Retina (tissue), 1 donor: ENCODE measurements at regions not wholly inside any gene's neighbourhood (a gene's known extent, or its start where the extent isn't known, plus 50 kb on each side); places are given as distances from the start of the nearest gene placed in this dataset.
"Not testable (repeated sequence)": the region's sequence is repeated elsewhere in the genome, so short reads cannot be mapped to it uniquely, and the experiment has no call there.

Experiments used
- DNase-seq: peaks from one replicate; pipeline ENCODE4 v3.0.0-alpha.2; 2016

DNA sequence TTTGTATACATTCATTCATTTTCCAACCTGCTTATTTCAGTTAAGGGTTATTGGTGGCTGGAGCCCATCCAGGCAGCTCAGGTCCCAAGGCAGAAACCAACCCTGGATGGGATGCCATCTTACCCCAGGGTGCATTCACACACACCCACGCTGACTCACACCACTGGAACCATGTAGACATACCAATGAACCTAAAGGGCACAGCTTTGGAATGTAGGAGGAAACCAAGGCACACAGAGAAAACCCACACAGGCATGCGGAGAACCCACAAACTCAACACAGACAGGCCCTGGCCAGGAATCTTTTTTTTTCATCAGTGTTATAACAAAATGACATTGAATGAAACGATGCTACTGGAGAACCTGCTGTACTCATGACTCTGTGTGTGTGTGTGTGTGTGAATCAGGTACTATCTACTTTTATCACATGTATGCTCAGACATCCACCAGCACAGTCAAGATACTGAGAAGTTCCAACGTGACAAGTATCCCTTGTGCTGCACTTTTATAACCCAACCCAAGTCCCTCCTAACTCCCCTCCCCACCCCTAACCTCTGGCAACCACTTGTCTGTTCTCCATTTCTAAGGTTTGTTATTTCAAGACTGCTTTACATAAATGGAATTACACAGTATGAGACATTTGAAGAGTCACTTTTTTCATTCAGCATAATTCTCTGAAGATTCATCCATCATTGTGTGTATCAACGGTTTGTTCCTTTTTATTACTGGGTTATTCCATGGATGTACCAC is 286.8 kb upstream of the PLD5 start:
- DNase-seq: no peak

DNA sequence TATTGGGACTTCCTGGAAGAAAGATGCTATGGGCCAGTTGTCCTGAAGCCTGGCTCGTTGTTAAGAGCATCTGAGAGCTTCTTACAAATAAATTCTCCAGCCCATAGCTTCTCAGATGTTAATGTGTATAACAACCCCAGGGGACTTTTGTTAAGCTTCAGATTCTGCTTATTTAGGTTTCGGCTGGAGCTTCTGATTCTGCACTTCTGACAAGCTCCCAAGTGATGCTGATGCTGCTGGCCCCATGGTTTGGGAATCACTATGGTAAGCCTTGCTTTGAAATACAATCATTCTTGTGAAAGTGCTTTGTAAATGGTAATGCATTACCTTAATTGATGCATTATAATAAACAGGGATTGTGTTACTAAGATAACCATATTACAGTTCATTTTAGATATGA is 281.8 kb upstream of the PLD5 start:
- DNase-seq: no peak

DNA sequence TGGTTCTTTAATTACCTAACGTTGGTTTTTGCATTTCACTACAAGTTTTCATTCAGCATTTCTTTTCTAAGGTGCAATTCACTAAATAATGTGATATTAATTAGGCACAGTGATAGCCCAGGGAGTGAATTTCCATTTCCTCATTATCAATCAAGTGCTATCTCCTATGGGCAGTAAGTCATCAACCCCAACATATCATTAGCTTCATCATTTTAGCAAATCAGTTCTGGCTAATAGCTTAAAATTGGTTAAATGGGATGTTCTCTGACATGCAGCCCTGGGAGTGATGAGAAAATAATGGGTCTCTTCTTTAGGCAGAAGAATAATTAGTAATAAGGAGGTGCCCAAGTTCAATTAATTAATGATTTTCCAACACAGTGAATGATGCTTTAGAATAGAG is 280.9 kb upstream of the PLD5 start:
- DNase-seq: not testable (repeated sequence)

DNA sequence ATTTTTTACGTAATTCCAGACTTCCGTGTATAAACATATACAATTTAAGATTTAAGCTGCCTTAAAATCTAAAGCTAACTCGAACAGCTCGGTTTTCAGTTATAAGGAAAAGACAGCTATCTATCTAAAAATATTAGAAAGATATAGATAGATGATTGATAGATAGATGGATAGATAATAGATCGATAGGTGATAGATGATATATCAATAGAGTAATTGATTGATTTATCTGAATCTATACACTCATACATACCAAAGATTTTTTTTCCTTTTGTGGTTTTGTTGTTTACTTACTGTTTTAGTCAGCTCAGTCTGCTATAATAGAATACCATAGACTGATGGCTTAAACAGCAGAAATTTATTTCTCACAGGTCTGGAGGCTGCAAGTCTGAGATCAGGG is 278.5 kb upstream of the PLD5 start:
- no peak for DNase-seq

DNA sequence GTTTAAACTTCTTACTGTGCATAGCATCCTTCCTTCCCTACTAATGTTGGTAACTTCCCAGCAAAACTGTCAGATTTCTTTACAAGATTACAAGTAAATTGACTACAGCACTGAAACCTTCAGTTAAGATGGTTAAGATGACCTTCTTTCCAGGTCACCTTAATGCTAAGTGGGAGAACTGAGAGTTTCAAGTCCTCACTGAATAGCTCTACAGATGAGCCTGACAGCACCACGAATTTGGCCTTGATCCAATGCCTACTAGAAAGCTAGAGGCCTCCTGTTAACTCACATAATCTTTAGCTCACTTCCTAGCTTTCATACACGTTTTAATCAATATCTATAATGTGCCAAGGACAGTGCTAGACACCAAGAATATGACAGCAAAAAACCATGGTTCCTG is 276.0 kb upstream of the PLD5 start:
- DNase-seq: no peak

DNA sequence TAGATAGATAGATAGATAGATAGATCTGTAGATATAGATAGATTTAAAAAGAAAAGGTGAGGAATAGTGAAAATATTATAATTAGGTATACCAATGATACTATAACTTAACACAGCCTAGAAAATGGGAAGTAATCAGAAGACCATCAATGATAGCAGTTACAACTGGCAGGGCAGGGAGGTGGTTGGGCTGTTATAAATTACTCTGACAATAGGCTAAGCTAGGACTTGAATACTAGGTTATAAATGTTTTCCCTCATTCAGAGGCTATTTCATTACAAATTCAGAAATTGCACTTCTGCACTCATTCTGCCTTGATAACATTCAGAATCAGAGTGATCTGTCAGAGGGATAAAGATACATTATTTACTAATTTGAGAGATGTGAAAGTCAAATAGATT is 273.4 kb upstream of the PLD5 start:
- no peak for DNase-seq

DNA sequence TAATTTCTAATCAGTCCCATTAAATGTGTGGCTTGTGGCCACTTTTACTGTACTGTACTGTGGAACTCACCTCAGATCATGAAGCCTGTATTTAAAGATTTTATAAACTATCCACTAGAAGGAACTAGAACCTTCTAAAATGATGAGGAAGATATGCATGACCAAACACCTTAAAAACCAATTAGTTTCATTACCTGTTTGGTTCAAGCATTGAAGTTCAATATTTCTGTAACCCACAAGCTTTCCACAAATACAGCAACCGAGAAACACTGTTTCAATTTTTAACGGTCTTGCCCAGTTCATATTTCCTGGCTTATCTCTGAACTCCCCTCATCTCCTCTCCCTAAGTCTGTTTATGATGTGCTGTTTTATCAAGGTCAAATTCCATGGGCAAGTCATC is 264.3 kb upstream of the PLD5 start:
- no peak for DNase-seq

DNA sequence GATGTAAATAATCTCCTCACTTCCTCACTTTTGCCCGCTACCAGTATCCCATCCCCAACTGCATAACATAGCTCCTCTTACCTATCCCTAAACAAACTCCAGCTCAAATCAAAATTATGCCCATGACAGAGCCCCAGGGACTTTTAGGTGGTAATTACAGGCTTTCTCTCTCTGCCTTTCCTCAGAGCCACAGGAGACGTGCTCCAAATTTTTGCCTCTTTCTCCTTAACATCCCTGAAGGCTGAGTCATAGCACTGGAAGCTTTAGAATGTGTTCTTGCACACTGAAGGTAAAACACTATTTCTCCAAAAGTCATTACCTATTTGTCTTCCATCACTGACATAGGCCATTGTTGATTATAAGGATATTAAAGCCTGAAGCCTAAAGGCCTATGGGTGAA is 263.5 kb upstream of the PLD5 start:
- no peak for DNase-seq

DNA sequence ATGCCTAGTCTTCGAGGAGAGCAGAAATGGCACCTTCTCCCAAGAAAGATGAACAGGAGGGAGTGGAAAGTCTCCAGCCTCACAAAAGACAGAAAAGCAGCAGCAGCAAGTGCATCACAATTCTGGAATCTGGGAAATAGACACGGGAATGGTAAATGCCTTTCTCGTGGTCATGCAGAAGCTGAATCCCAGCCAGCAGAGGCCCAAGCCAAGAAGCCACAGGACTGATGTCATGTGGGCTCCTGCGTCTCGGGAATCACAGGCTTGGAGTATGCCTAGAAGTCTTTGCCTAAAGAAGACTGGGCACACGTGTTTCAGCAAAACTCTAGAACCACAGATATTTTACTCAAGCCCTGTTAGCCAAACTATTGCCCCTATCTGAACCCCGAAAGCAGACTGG is 260.3 kb upstream of the PLD5 start:
- no peak for DNase-seq

DNA sequence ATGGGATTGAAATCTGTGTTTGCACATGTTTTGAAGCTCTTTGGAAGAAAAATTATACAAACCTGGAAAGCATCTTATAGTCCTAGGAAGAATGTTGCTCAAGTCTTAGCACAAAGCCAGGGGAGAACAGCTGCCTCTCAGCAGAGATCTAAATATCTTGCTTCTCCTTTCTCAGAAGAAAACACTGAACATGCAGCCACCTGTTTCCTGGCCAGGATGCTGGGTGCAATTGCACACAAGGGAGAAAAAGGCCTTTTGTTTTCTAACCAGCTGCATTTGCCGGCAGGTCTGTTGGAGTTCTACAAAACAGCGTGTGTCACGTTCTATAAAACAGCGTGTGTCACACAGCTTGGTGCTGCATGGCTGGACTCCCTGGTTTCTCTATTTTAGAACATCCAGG is 259.6 kb upstream of the PLD5 start:
- no peak for DNase-seq

DNA sequence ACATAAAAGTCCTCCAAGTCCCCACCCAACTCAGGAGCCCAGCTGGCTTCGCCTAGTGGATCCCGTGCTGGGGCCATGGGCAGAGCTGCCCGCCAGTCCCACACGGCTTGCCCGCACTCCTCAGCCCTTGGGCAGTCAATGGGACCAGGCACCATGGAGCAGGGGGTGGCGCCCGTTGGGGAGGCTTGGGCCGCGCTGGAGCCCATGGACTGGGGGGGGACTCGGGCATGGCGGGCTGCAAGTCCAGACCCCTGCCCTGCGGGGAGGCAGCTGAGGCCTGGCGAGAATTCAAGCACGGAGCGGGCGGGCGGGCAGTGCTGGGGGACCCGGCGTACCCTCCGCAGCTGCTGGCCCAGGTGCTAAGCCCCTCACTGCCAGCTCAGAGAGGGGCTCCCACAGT is 249.8 kb upstream of the PLD5 start:
- DNase-seq: no peak

DNA sequence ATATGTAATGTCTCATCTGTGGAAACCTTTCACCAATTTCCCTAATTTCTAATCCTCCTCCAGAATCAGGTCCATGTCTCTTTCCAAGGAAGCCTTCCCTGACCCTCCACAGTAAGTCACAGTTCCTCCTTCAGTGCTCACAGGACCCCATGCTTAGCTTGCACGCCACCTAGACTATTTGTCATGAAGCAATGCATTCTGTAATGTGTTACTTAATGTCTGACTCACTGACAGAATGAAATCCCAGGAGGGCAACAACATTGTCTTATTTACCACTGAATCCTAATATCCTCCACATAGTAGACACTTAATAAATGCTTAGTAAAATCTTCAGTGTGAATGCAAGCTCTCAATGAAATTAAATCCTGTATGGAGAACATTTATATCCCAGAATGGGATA is 245.9 kb upstream of the PLD5 start:
- no peak for DNase-seq

DNA sequence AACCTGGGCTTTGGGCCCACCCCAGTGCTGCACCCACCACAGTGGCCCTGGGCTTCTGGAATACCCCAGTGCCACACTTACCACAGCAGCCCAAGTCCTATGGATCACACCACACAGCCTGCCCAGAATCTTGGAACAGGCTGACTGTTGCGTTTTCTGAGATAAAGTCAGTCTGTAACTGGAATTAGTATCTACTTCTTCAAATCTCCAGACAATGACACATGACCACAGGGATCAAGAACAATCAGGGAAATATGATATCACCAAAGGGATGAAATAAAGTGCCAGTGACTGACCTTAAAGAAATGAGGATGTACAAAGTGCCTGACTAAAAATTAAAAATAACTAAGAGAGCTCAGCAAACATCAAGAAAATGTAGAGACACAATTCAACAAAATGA is 239.7 kb upstream of the PLD5 start:
- no peak for DNase-seq

DNA sequence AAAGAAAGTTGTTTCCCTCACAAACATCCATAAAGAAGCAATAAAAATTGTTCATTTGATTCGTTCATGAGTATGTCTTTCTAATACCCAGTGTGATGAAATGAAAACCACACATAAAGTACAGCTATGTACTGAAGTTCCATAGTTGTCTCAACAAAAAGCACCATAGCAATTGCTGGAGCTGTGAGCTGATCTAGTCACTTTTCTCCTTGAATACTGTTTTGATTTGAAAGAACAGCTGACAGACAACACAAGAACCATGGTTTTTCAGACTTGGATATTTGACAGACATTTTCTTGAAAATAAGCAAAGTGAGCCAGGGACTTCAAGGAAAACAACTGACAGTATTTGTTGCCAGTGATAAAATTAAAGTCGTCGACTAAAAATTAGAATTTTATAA is 237.1 kb upstream of the PLD5 start:
- no peak for DNase-seq

DNA sequence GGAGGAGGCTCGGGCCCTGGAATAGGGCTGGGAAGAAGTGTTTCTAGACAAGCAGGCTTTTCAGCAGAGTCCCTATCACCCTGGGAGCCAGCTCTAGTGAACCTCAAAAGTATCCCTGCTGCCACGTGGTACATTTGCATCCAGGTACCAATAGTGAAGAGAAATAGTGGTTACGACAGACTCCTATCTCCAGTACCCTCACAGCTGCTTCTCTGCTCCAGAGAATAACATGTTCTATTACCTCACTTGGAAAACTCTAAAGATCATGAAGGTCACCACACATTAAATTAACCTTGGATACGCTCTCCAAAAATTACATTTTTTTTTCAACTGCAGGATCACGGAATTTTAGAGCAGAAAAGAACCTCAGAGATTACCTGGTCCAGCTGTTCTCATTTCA is 230.4 kb upstream of the PLD5 start:
- no peak for DNase-seq

DNA sequence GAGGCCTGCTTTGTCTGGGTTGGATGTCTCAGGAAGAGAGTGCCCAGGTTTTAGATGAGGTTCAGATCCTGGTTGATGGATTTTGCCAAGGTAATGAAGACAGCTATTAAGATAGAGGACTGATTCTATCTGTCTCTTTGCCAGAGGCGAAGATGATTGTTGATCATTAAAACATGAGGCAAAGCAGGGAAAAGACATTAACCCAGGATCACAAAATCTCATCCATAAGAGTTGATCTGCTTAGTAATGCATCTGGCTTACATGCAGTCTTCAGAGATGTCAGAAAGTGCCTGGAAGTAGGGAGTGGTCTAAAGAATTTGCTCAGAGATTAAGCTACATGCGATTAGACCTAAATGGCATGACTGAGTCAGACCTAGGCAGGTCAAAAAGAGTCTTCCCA is 229.6 kb upstream of the PLD5 start:
- no peak for DNase-seq

DNA sequence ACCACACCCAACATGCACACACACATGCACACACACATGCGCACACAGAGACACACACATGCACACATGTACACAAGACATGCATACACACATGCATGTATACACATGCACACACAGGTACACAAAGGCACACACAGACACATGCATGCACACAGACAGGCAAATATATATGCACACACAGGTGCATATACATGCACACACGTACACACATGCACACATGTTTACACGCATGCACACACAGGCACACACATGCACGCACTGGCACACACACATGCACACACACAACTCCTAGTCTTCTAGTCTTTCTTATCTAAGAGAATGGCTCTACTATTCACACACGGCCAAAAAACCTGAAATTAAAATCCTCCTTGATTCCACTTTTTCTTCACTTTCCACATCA is 222.7 kb upstream of the PLD5 start:
- DNase-seq: no peak

DNA sequence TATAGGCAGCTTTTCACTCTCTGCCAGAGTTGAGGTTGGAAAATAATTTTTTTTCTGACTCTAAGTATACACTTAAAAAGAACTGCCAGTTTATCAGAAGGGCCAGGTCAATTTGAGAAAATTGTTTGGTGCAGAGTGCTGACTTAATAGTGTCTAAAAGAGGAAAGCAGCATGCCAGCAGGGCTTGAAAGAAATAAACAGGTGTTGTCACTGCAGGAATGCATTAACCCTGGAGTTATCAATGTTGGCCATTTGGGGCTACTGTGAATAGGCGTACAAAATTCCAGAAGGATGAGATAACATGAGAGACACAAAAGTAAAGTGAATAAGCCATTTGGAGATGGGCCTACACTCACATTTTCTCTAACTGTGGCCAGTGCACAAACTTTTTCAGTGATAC is 220.6 kb upstream of the PLD5 start:
- no peak for DNase-seq

DNA sequence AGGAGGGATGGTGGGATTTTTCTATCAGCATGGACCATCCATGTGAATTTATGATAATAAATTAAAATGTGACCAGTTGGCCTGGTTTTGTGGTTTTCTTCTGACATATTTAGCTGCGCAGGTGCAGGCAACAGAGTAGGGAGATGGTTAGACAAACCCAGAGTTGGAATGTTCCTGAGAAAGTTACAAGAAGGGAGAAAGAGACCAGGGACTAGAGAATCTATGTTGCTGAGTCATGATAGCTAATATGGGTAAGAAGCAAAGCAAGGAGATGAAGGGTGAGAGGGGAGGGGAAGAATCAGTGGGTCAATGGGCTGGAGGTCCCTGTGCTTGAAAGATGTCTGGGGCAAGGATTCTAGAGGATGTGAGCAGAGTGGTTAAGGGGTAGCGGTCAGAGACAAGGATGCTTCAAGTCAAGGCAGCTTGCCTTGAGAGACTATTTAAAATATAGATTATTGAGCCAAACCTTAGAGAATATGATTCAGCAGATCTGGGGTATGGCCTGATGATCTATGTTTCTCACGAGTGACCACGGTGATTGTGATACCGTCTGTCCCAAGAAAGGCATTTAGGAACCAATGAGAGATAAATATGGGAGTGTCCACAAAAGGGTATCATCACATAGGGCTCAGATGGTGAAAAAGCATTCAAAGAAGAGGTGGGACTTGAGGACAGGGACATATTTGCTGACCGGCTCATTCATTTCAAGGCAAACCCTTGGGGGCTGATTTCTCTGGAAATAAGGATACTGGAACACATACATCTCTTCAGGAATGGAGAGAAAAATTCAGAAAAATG is 219.7 kb upstream of the PLD5 start:
- DNase-seq: no peak

DNA sequence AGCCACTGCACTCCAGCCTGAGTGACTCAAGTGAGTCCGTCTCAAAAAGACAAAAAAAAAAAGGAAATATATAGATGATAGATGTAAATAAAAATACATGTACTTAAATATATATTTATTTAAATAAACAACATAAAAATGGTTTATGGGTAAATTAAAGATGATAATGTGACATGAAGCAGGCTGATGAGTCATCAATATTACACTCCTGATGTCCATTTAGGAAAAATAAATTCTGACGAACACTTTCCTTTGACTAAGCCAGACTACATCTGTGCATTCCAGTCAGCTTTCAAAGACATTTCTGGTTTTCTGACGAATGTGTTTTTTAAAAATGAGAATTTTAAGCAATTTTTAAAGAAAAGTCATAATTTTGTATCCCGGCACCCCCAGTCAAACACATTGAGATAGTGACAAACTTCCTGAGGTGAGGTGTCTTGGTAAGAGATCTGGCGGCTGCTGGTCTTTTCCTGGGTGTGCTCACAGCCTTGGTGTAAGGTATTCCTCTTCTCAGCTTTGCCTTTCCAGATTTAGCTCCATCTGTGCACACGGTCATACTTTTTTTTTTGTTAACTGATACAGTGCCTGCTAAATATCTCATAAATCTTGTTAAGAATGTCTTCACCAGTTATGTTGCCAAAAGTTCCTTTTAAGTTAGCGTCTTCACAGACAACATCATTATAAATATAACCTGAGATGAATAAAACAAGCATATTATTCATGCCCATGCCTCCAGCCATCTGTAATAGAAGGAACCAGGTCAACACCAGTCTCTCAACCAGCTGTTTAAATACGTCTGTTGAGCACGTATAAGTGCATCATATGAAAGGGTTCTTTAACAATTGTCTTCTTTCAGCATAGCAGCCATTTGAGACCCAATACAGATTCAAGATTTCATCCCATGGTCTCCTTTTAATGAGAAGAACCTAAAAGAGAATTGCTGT is 214.5 kb upstream of the PLD5 start:
- DNase-seq: no peak

DNA sequence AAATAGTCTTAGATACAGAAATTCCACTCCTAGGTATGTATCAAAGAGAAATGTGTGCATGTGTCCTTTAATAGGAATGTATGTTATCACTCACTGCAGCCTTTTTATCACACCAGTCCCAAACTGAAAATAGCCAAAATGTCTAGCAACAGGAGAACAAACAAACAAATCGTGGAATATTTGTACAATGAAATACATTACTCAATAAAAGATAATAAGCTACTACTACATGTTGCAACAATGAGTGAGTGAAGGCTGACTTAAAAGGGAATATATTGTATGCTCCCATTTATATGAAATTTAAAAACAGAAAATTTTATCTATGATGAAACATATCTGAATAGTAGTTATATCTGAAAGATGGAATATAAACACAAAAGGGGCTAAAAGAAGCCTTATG is 212.1 kb upstream of the PLD5 start:
- DNase-seq: no peak

DNA sequence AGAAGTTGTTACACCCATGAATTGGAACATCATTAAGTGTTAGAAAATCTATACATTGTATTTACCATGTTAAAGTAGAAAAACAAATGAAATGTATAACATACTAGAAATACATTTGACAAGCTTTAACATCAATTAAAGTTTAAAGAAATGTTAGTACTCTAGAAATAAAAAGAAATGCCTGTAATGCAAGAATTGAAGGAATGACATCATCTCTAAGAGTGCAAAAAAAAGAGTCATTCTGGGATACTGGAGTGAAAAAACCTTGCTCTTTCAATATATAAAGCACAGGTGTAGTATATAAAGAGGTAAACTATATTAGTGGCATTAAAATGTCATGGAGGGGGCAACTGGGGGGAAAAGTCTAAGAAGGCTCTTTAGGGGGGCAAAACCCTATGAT is 210.8 kb upstream of the PLD5 start:
- DNase-seq: no peak

DNA sequence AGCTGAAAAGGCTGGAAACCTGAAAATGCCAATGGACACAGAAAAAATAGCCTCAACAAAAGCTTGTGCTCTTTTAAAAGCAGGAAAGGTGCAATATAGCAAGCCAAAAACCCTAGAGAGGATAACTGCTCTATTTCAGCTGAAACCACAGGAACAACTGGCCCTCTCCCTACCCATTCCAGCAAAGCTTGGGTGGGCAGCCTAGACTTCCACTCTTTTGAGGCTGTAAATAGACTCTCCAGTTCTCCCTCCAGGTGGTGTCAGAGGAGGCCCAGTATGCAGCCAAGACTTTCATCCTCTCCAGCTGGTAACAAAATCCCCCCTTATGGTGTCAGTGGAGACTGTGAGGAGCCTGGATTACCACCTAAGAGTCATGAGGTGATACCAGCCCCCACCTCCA is 206.9 kb upstream of the PLD5 start:
- no peak for DNase-seq

DNA sequence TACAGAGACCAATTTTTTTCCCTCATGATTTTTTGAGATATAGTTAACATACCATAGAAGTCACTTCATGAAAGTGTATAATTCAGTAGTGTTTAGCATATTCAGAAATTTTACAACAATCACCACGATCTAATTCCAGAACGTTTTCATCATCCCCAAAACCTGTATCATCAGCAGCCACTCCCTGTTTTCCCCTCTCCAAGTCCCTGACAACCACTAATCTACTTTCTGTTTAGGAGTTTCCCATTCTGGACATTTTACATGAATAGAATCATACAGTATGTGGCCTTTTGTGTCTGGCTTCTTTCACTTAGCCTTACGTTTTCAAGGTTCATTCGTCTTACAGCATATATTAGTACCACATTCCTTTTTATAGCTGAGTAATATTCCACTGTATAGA is 204.2 kb upstream of the PLD5 start:
- no peak for DNase-seq
